Astrocyte (in vitro differentiated cells and primary cell): ENCODE measurements at regions not wholly inside any gene's neighbourhood (a gene's known extent, or its start where the extent isn't known, plus 50 kb on each side); places are given as distances from the start of the nearest gene placed in this dataset.

Source experiments
- DNase-seq: peaks from one replicate; pipeline ENCODE4 v3.0.0-alpha.2; 2010; ENCODE audit warnings: low read depth
- FAIRE-seq: peaks from 2 replicates; lab custom pipeline; 2011; peaks lifted over from hg19 to GRCh38; lab: Jason Lieb, UNC
- H2AFZ ChIP-seq: 2 replicates; pipeline ENCODE4 v1.6.0; 2012; ENCODE audit warnings: low read depth, low read length, inconsistent platforms
- H3K27ac ChIP-seq: 2 replicates; pipeline ENCODE4 v1.5.1; 2011; ENCODE audit warnings: low read depth, low read length, inconsistent platforms
- H3K27me3 ChIP-seq: 2 replicates; pipeline ENCODE4 v1.6.0; 2011; ENCODE audit warnings: low read length, inconsistent platforms; ENCODE audit not compliant: insufficient read depth
- H3K36me3 ChIP-seq: 2 replicates; pipeline ENCODE4 v1.5.1; 2011; ENCODE audit warnings: low read length, inconsistent platforms; ENCODE audit not compliant: insufficient read depth
- H3K4me1 ChIP-seq: 2 replicates; pipeline ENCODE4 v1.5.1; 2011; ENCODE audit warnings: low read length, inconsistent platforms; ENCODE audit not compliant: insufficient read depth
- H3K4me2 ChIP-seq: 2 replicates; pipeline ENCODE4 v1.6.0; 2012; ENCODE audit warnings: low read length, inconsistent platforms
- H3K4me3 ChIP-seq: 2 replicates; pipeline ENCODE4 v1.5.1; 2011; ENCODE audit warnings: low read depth, mild to moderate bottlenecking, low read length, inconsistent platforms; ENCODE audit not compliant: insufficient read depth
- H3K79me2 ChIP-seq: 2 replicates; pipeline ENCODE4 v1.6.0; 2012; ENCODE audit warnings: mild to moderate bottlenecking, low read length, inconsistent platforms; ENCODE audit not compliant: insufficient read depth
- H3K9ac ChIP-seq: 2 replicates; pipeline ENCODE4 v1.6.0; 2012; ENCODE audit warnings: mild to moderate bottlenecking, low read length, inconsistent platforms
- H3K9me3 ChIP-seq: 2 replicates; pipeline ENCODE4 v1.5.1; 2012; ENCODE audit warnings: low read depth, mild to moderate bottlenecking, low read length, inconsistent platforms; ENCODE audit not compliant: insufficient read depth
- H4K20me1 ChIP-seq: 2 replicates; pipeline ENCODE4 v1.6.0; 2012; ENCODE audit warnings: low read length, inconsistent platforms; ENCODE audit not compliant: insufficient read depth
- H3K27ac Mint-ChIP-seq: one replicate; pipeline ENCODE4 v1.8.0; 2021; ENCODE audit warnings: mild to moderate bottlenecking, mixed read lengths; ENCODE audit not compliant: unreplicated experiment
- H3K27me3 Mint-ChIP-seq: one replicate; pipeline ENCODE4 v1.8.0; 2021; ENCODE audit warnings: low read depth, mixed read lengths; ENCODE audit not compliant: unreplicated experiment
- H3K36me3 Mint-ChIP-seq: one replicate; pipeline ENCODE4 v1.8.0; 2021; ENCODE audit warnings: low read depth, mixed read lengths; ENCODE audit not compliant: unreplicated experiment
- H3K4me1 Mint-ChIP-seq: one replicate; pipeline ENCODE4 v1.8.0; 2021; ENCODE audit warnings: low read depth, mixed read lengths; ENCODE audit not compliant: unreplicated experiment
- H3K4me3 Mint-ChIP-seq: one replicate; pipeline ENCODE4 v1.8.0; 2021; ENCODE audit warnings: mild to moderate bottlenecking, moderate library complexity, mixed read lengths; ENCODE audit not compliant: unreplicated experiment
- H3K9me3 Mint-ChIP-seq: one replicate; pipeline ENCODE4 v1.8.0; 2021; ENCODE audit warnings: mild to moderate bottlenecking, mixed read lengths; ENCODE audit not compliant: unreplicated experiment
- CTCF ChIP-seq: IDR thresholded peaks from 2 replicates; pipeline ENCODE4 v1.5.1; 2011; ENCODE audit warnings: low read depth, mild to moderate bottlenecking, inconsistent platforms, low read length, moderate library complexity; ENCODE audit not compliant: insufficient read depth
- EZH2 ChIP-seq: IDR thresholded peaks from 2 replicates; pipeline ENCODE4 v1.6.1; 2012; ENCODE audit warnings: mild to moderate bottlenecking, low read length, inconsistent platforms; ENCODE audit not compliant: insufficient read depth

DNA sequence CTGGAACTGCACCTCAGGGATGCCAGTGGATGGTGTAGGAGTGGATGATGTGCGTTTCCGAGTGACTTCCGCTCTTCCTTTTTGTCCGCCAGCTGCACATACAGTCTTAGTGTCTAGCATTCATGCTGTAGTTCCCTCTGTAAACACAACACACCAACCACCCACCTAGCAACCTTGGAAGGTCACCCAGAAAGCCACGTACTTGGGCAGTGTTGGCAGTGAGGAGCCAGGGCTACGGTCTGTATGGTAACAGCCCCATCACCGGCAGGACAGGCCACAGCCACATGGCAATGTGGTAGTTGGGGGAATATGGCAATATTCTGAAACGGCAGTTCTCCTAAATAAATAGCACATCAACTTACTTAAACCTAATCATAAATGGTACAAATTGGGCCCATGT, 613.5 kb upstream of the MGMT start:
- Histone ChIP-seq H3K4me2 (no peak overlapping the region), H3K9ac (no peak overlapping the region), H3K4me1 (no peaks in the 10 kb centered on the region), H3K27me3 (no peaks in the 10 kb centered on the region), H3K4me3 (no peak overlapping the region), H4K20me1 (no peaks in the 10 kb centered on the region), H2AFZ (no peak overlapping the region), H3K79me2 (no peaks in the 10 kb centered on the region), H3K27ac (no peak overlapping the region), H3K36me3 (no peaks in the 10 kb centered on the region), H3K9me3 (no peaks in the 10 kb centered on the region)
- Mint-ChIP-seq H3K27ac (no peak overlapping the region), H3K36me3 (no peaks in the 10 kb centered on the region), H3K4me1 (peaks cover 5% of the 10 kb centered on the region), H3K4me3 (no peak overlapping the region), H3K9me3 (no peaks in the 10 kb centered on the region), H3K27me3 (peaks cover 29% of the 10 kb centered on the region)
- no peak for TF ChIP-seq CTCF
- TF ChIP-seq EZH2, result no peak
- DNase-seq (no peak), FAIRE-seq (no peak)

- H3K4me1 Mint-ChIP-seq, result peaks cover 5% of the 10 kb centered on the region
Observed at GRCh38 chr10:128854204-128854603, 612.8 kb upstream of the MGMT start.

More at GRCh38 chr10:128854204-128854603, 612.8 kb upstream of the MGMT start:
- H3K27me3 ChIP-seq, result no peaks in the 10 kb centered on the region
- H3K4me3 Mint-ChIP-seq, result no peak overlapping the region
- peaks cover 23% of the 10 kb centered on the region for H3K27me3 Mint-ChIP-seq
- H2AFZ ChIP-seq, result no peak overlapping the region
- H3K9me3 ChIP-seq, result no peaks in the 10 kb centered on the region
- H3K79me2 ChIP-seq, result no peaks in the 10 kb centered on the region
- H3K4me3 ChIP-seq, result no peak overlapping the region
- FAIRE-seq (no peak), DNase-seq (no peak)
- no peaks in the 10 kb centered on the region for H3K36me3 Mint-ChIP-seq
- no peak overlapping the region for H3K27ac Mint-ChIP-seq
- no peak for TF ChIP-seq CTCF
- TF ChIP-seq EZH2, result no peak
- H3K27ac ChIP-seq, result no peak overlapping the region
- no peak overlapping the region for H3K4me2 ChIP-seq
- H3K9me3 Mint-ChIP-seq, result no peaks in the 10 kb centered on the region
- H3K36me3 ChIP-seq, result no peaks in the 10 kb centered on the region
- no peaks in the 10 kb centered on the region for H3K4me1 ChIP-seq
- no peaks in the 10 kb centered on the region for H4K20me1 ChIP-seq
- H3K9ac ChIP-seq, result no peak overlapping the region
